ENCODE measurements at regions not wholly inside any gene's neighbourhood (a gene's known extent, or its start where the extent isn't known, plus 50 kb on each side); places are given as distances from the start of the nearest gene placed in this dataset.
"Not testable (repeated sequence)": the region's sequence is repeated elsewhere in the genome, so short reads cannot be mapped to it uniquely, and the experiment has no call there.

- H3K4me1 ChIP-seq (ENCODE audit: insufficient read depth): no peaks in the 10 kb centered on the region
- Mint-ChIP-seq H3K36me3 (ENCODE audit: low read depth) (peaks cover 27% of the 10 kb centered on the region), H3K4me3 (no peak overlapping the region), H3K27me3 (ENCODE audit: insufficient read depth, low read depth, poor library complexity) (peaks cover 4% of the 10 kb centered on the region), H3K9me3 (peaks cover 9% of the 10 kb centered on the region), H3K27ac (no peak overlapping the region), H3K4me1 (peaks cover 11% of the 10 kb centered on the region)
- DNase-seq (ENCODE audit: low spot score): no peak
- no peak for ATAC-seq
- no peaks in the 10 kb centered on the region for H3K27me3 ChIP-seq (ENCODE audit: insufficient read depth)
- H3K36me3 ChIP-seq (ENCODE audit: insufficient read depth): no peaks in the 10 kb centered on the region
- no peak overlapping the region for H2AFZ ChIP-seq
- no peaks in the 10 kb centered on the region for H4K20me1 ChIP-seq (replicated peaks; ENCODE audit: insufficient read depth)
- TF ChIP-seq CREB1 (CRISPR knock-in tag; IDR thresholded peaks at IDR 0.05; ENCODE audit: low read depth): no peak
- TF ChIP-seq ZNF462 (CRISPR knock-in tag; IDR thresholded peaks at IDR 0.05): no peak
- no peak for TF ChIP-seq JUNB (IDR thresholded peaks at IDR 0.05; ENCODE audit: unreplicated experiment)
- TF ChIP-seq EZH2 (IDR thresholded peaks at IDR 0.05; ENCODE audit: low read depth, unreplicated experiment): no peak
- no peaks in the 10 kb centered on the region for H3K79me2 ChIP-seq (replicated peaks; ENCODE audit: insufficient read depth)
- no peak overlapping the region for H3K27ac ChIP-seq (ENCODE audit: low read depth)
- H3K9me2 ChIP-seq (ENCODE audit: insufficient read depth): no peaks in the 10 kb centered on the region
- H3F3A ChIP-seq (replicated peaks; ENCODE audit: low read depth): no peaks in the 10 kb centered on the region
- no peak overlapping the region for H3K4me2 ChIP-seq
- H3K4me3 ChIP-seq: no peak overlapping the region
Observed at GRCh38 chr13:24938966-24939365, 157.0 kb upstream of the PABPC3 start.

GRCh38 chr13:24941023-24941713 lies 154.8 kb upstream of the PABPC3 start:
- not testable (repeated sequence) for H4K20me1 ChIP-seq (replicated peaks; ENCODE audit: insufficient read depth); H3K4me2 ChIP-seq; H3K4me1 ChIP-seq (ENCODE audit: insufficient read depth); H3K4me3 Mint-ChIP-seq; H3K36me3 ChIP-seq (ENCODE audit: insufficient read depth); H3K79me2 ChIP-seq (replicated peaks; ENCODE audit: insufficient read depth); H3K27ac ChIP-seq (ENCODE audit: low read depth); H3K27me3 ChIP-seq (ENCODE audit: insufficient read depth); ATAC-seq; H3K9me2 ChIP-seq (ENCODE audit: insufficient read depth); H3F3A ChIP-seq (replicated peaks; ENCODE audit: low read depth); H3K27me3 Mint-ChIP-seq (ENCODE audit: insufficient read depth, low read depth, poor library complexity); DNase-seq (ENCODE audit: low spot score); H2AFZ ChIP-seq; H3K27ac Mint-ChIP-seq; H3K9me3 Mint-ChIP-seq; H3K4me3 ChIP-seq
- peaks cover 14% of the 10 kb centered on the region for H3K4me1 Mint-ChIP-seq
- H3K36me3 Mint-ChIP-seq (ENCODE audit: low read depth): peaks cover 27% of the 10 kb centered on the region

All from GM23338 (cell line).